Muscle of back (tissue), 3 donors: ENCODE measurements at regions not wholly inside any gene's neighbourhood (a gene's known extent, or its start where the extent isn't known, plus 50 kb on each side); places are given as distances from the start of the nearest gene placed in this dataset.
A peak's percentile ranks its signal among the peaks of the same experiment; 100 is the strongest.
"Not testable (repeated sequence)": the region's sequence is repeated elsewhere in the genome, so short reads cannot be mapped to it uniquely, and the experiment has no call there.

Source experiments
- DNase-seq, 3 donors: peaks; one replicate each; pipeline versions ENCODE4 v3.0.0 to v3.0.0-alpha.2; 2013

GRCh38 chr9:75282047-75282446 is 193.7 kb downstream of the OSTF1 start:
- DNase-seq = no peak

GRCh38 chr9:75289332-75289731 is 201.0 kb downstream of the OSTF1 start:
- DNase-seq = no peak

GRCh38 chr9:75299324-75299723 is 211.0 kb downstream of the OSTF1 start:
- no peak for DNase-seq

GRCh38 chr9:75333624-75334023 is 245.3 kb downstream of the OSTF1 start:
- DNase-seq = peak in 2 of 3 donors; percentile 10 to 23

- no peak for DNase-seq
Observed at GRCh38 chr9:75358846-75359245, 270.5 kb downstream of the OSTF1 start.

- no peak for DNase-seq
Observed at GRCh38 chr9:75359638-75360037, 271.3 kb downstream of the OSTF1 start.

GRCh38 chr9:75360252-75360651 is 271.9 kb downstream of the OSTF1 start:
- no peak for DNase-seq

- DNase-seq = not testable (repeated sequence)
Observed at GRCh38 chr9:75362446-75362845, 274.1 kb downstream of the OSTF1 start.

- DNase-seq = no peak
Observed at GRCh38 chr9:75365196-75365595, 276.9 kb downstream of the OSTF1 start.

GRCh38 chr9:75369989-75370388 is 281.7 kb downstream of the OSTF1 start:
- DNase-seq = no peak

GRCh38 chr9:75372499-75373268 is 284.4 kb downstream of the OSTF1 start:
- no peak for DNase-seq

GRCh38 chr9:75376680-75377254 is 288.5 kb downstream of the OSTF1 start:
- DNase-seq = no peak

- DNase-seq = peak in 1 of 3 donors; percentile 21
Observed at GRCh38 chr9:75378036-75378435, 289.7 kb downstream of the OSTF1 start.

- DNase-seq = no peak
Observed at GRCh38 chr9:75378926-75379325, 290.6 kb downstream of the OSTF1 start.

GRCh38 chr9:75382126-75382525 is 293.8 kb downstream of the OSTF1 start:
- no peak for DNase-seq

GRCh38 chr9:75383420-75384034 is 295.2 kb downstream of the OSTF1 start:
- not testable (repeated sequence) for DNase-seq

- DNase-seq = no peak
Observed at GRCh38 chr9:75385236-75385635, 296.9 kb downstream of the OSTF1 start.

GRCh38 chr9:75389101-75389500 is 300.8 kb downstream of the OSTF1 start:
- DNase-seq = no peak

GRCh38 chr9:75390951-75391350 is 302.6 kb downstream of the OSTF1 start:
- no peak for DNase-seq

GRCh38 chr9:75391497-75391896 is 303.2 kb downstream of the OSTF1 start:
- no peak for DNase-seq

- DNase-seq = peak in 1 of 3 donors; percentile 47
Observed at GRCh38 chr9:75395336-75395735, 307.0 kb downstream of the OSTF1 start.

- DNase-seq = no peak
Observed at GRCh38 chr9:75397836-75398235, 309.5 kb downstream of the OSTF1 start.

- no peak for DNase-seq
Observed at GRCh38 chr9:75408391-75408790, 320.1 kb downstream of the OSTF1 start.
